Neural cell (in vitro differentiated cells): ENCODE measurements at regions not wholly inside any gene's neighbourhood (a gene's known extent, or its start where the extent isn't known, plus 50 kb on each side); places are given as distances from the start of the nearest gene placed in this dataset.

Source experiments
- CTCF ChIP-seq: fragments of 450-650 bp; IDR thresholded peaks from 2 replicates; pipeline ENCODE4 v1.5.1; 2014; ENCODE audit warnings: antibody characterized with exemption, mild to moderate bottlenecking, moderate library complexity; ENCODE audit not compliant: poor library complexity, severe bottlenecking
- EP300 ChIP-seq: fragments of 450-650 bp; conservative IDR thresholded peaks from 2 replicates; pipeline ENCODE4 v1.6.1; 2014; ENCODE audit warnings: antibody characterized with exemption, mild to moderate bottlenecking, moderate library complexity; ENCODE audit not compliant: poor library complexity, severe bottlenecking
- EZH2 ChIP-seq: fragments of 200-600, 300-800 bp; shearing (Covaris generic), sonication (generic); IDR thresholded peaks from 2 replicates; pipeline ENCODE4 v1.6.1; 2014; ENCODE audit warnings: antibody characterized with exemption, low read length, borderline replicate concordance, mild to moderate bottlenecking; ENCODE audit not compliant: insufficient read depth, poor library complexity, severe bottlenecking
- MXI1 ChIP-seq: fragments of 450-650 bp; conservative IDR thresholded peaks from 2 replicates; pipeline ENCODE4 v1.6.1; 2014; ENCODE audit warnings: antibody characterized with exemption, mild to moderate bottlenecking; ENCODE audit not compliant: poor library complexity, severe bottlenecking
- POLR2AphosphoS5 ChIP-seq: IDR thresholded peaks from 2 replicates; pipeline ENCODE4 v1.6.1; 2012
- RAD21 ChIP-seq: fragments of 450-650 bp; conservative IDR thresholded peaks from 2 replicates; pipeline ENCODE4 v1.6.1; 2014; ENCODE audit warnings: antibody characterized with exemption, mild to moderate bottlenecking, moderate library complexity
- REST ChIP-seq: IDR thresholded peaks from 2 replicates; pipeline ENCODE4 v1.6.1; 2012; ENCODE audit warnings: borderline replicate concordance
- SMC3 ChIP-seq: fragments of 450-650 bp; conservative IDR thresholded peaks from 2 replicates; pipeline ENCODE4 v1.6.1; 2014; ENCODE audit warnings: antibody characterized with exemption, mild to moderate bottlenecking, moderate library complexity; ENCODE audit not compliant: poor library complexity
- TAF1 ChIP-seq: IDR thresholded peaks from 2 replicates; pipeline ENCODE4 v1.6.1; 2012; ENCODE audit warnings: low read depth

- TF ChIP-seq RAD21 (no peak), REST (no peak), CTCF (no peak), EP300 (no peak), EZH2 (no peak), TAF1 (no peak), POLR2AphosphoS5 (no peak), MXI1 (no peak), SMC3 (no peak)
These were observed 77.7 kb upstream of the ATP5MC3 start for GRCh38 chr2:175259164-175259563.
